ENCODE measurements at regions not wholly inside any gene's neighbourhood (a gene's known extent, or its start where the extent isn't known, plus 50 kb on each side); places are given as distances from the start of the nearest gene placed in this dataset.
"Not testable (repeated sequence)": the region's sequence is repeated elsewhere in the genome, so short reads cannot be mapped to it uniquely, and the experiment has no call there.

- Mint-ChIP-seq H3K4me3 (no peak overlapping the region), H3K9me3 (peaks cover 11% of the 10 kb centered on the region; the same call in 1 of the 2 replicates), H3K27ac (no peak overlapping the region), H3K4me1 (ENCODE audit: low read depth) (no peaks in the 10 kb centered on the region), H3K36me3 (ENCODE audit: low read depth) (no peaks in the 10 kb centered on the region), H3K27me3 (ENCODE audit: insufficient read depth) (no peaks in the 10 kb centered on the region)
- TF ChIP-seq CTCF (IDR thresholded peaks at IDR 0.05) = no peak
- no peak for DNase-seq
Observed at GRCh38 chr5:101658433-101658832, 637.7 kb downstream of the SLCO4C1 start.

- DNase-seq = no peak
- Mint-ChIP-seq H3K4me3 (no peak overlapping the region), H3K36me3 (ENCODE audit: low read depth) (no peaks in the 10 kb centered on the region), H3K4me1 (ENCODE audit: low read depth) (no peaks in the 10 kb centered on the region), H3K27me3 (ENCODE audit: insufficient read depth) (no peaks in the 10 kb centered on the region), H3K27ac (no peak overlapping the region), H3K9me3 (peaks cover 9% of the 10 kb centered on the region; the same call in 1 of the 2 replicates)
- TF ChIP-seq CTCF (IDR thresholded peaks at IDR 0.05) = no peak
Observed at GRCh38 chr5:101653996-101654395, 642.1 kb downstream of the SLCO4C1 start.

GRCh38 chr5:101647861-101648260 lies 648.2 kb downstream of the SLCO4C1 start:
- Mint-ChIP-seq H3K4me3 (no peak overlapping the region), H3K27ac (no peak overlapping the region), H3K9me3 (peaks cover 24% of the 10 kb centered on the region), H3K36me3 (ENCODE audit: low read depth) (no peaks in the 10 kb centered on the region), H3K27me3 (ENCODE audit: insufficient read depth) (no peaks in the 10 kb centered on the region), H3K4me1 (ENCODE audit: low read depth) (no peaks in the 10 kb centered on the region)
- no peak for DNase-seq
- TF ChIP-seq CTCF (IDR thresholded peaks at IDR 0.05) = no peak

- Mint-ChIP-seq H3K27ac (no peak overlapping the region), H3K9me3 (peaks cover 34% of the 10 kb centered on the region), H3K4me1 (ENCODE audit: low read depth) (no peaks in the 10 kb centered on the region), H3K27me3 (ENCODE audit: insufficient read depth) (no peaks in the 10 kb centered on the region), H3K4me3 (no peak overlapping the region), H3K36me3 (ENCODE audit: low read depth) (no peaks in the 10 kb centered on the region)
- DNase-seq = no peak
- TF ChIP-seq CTCF (IDR thresholded peaks at IDR 0.05) = no peak
Observed at GRCh38 chr5:101643794-101644193, 652.3 kb downstream of the SLCO4C1 start.

- Mint-ChIP-seq H3K27ac (no peak overlapping the region), H3K4me1 (ENCODE audit: low read depth) (no peaks in the 10 kb centered on the region), H3K36me3 (ENCODE audit: low read depth) (no peaks in the 10 kb centered on the region; the same call in 1 of the 2 replicates), H3K27me3 (ENCODE audit: insufficient read depth) (no peaks in the 10 kb centered on the region), H3K4me3 (no peak overlapping the region), H3K9me3 (peaks cover 31% of the 10 kb centered on the region)
- TF ChIP-seq CTCF (IDR thresholded peaks at IDR 0.05) = no peak
- DNase-seq = no peak
Observed at GRCh38 chr5:101637599-101637998, 658.5 kb downstream of the SLCO4C1 start.

- peaks cover 29% of the 10 kb centered on the region for H3K9me3 Mint-ChIP-seq
- not testable (repeated sequence) for H3K4me3 Mint-ChIP-seq; DNase-seq; H3K4me1 Mint-ChIP-seq (ENCODE audit: low read depth); H3K27me3 Mint-ChIP-seq (ENCODE audit: insufficient read depth); H3K36me3 Mint-ChIP-seq (ENCODE audit: low read depth); H3K27ac Mint-ChIP-seq
Observed at GRCh38 chr5:101627770-101628169, 668.3 kb downstream of the SLCO4C1 start.
